Esophagus muscularis mucosa (tissue), 4 donors: ENCODE measurements at regions not wholly inside any gene's neighbourhood (a gene's known extent, or its start where the extent isn't known, plus 50 kb on each side); places are given as distances from the start of the nearest gene placed in this dataset.

Experiments
- DNase-seq: peaks from one replicate; pipeline ENCODE4 v3.0.0-alpha.2; 2017; ENCODE audit errors: extremely low spot score
- H3K27ac ChIP-seq, 4 donors: fragments of 200-600 bp; sonication (generic); replicated peaks in 1 of 4; 1 replicate in 3 of 4; 2 replicates in 1 of 4; pipeline ENCODE4 v1.5.1; 2016 to 2019; ENCODE audit warnings: mild to moderate bottlenecking in 1 of 4
- H3K27me3 ChIP-seq, 4 donors: fragments of 200-600 bp; sonication (generic); one replicate each; pipeline versions ENCODE4 v1.5.1 to v1.6.0; 2016 to 2019
- H3K36me3 ChIP-seq, 4 donors: fragments of 200-600 bp; sonication (generic); one replicate each; pipeline ENCODE4 v1.5.1; 2016 to 2019
- H3K4me1 ChIP-seq, 4 donors: fragments of 200-600 bp; sonication (generic); one replicate each; pipeline ENCODE4 v1.5.1; 2016 to 2019
- H3K4me3 ChIP-seq, 4 donors: fragments of 200-600 bp; sonication (generic); 1 replicate in 2 of 4; 2 replicates in 2 of 4; pipeline ENCODE4 v1.5.1; 2016 to 2019; ENCODE audit warnings: mild to moderate bottlenecking in 4 of 4, moderate library complexity in 1 of 4
- H3K9me3 ChIP-seq, 4 donors: fragments of 200-600 bp; sonication (generic); 1 replicate in 3 of 4; 2 replicates in 1 of 4; pipeline ENCODE4 v1.5.1; 2016 to 2019
- EP300 ChIP-seq: sonication (generic); formaldehyde crosslinking; IDR thresholded peaks from one replicate; pipeline ENCODE4 v1.6.1; 2017; ENCODE audit warnings: antibody characterized with exemption
- POLR2A ChIP-seq: fragments of 450-650 bp; IDR thresholded peaks from one replicate; pipeline ENCODE4 v1.6.1; 2017; ENCODE audit warnings: antibody characterized with exemption, moderate library complexity, mild to moderate bottlenecking, low read depth
- POLR2AphosphoS5 ChIP-seq, 2 donors: sonication (generic); formaldehyde crosslinking; IDR thresholded peaks; one replicate each; pipeline ENCODE4 v1.6.1; 2017; ENCODE audit warnings: antibody characterized with exemption in 2 of 2
- WGBS: methylation state at CpG from one replicate; pipeline ENCODE4 v1.1.5; 2018; 5-methylcytosine and 5-hydroxymethylcytosine counted together
- intact Hi-C: fragments of 100-400 bp; cut with DNase I; formaldehyde crosslinking; loops from one replicate; pipeline ENCODE4 v1.15.1; 2023
- TF ChIP-seq, protein P1 (sequence below), 3 experiments: fragments of 200-600 bp in 2 of 3; fragments of 450-650 bp in 1 of 3; sonication (generic) in 2 of 3; IDR thresholded peaks; one replicate each; pipeline ENCODE4 v1.5.1; 2017 to 2019; ENCODE audit warnings: antibody characterized with exemption in 3 of 3, mild to moderate bottlenecking in 2 of 3, moderate library complexity in 1 of 3

DNA sequence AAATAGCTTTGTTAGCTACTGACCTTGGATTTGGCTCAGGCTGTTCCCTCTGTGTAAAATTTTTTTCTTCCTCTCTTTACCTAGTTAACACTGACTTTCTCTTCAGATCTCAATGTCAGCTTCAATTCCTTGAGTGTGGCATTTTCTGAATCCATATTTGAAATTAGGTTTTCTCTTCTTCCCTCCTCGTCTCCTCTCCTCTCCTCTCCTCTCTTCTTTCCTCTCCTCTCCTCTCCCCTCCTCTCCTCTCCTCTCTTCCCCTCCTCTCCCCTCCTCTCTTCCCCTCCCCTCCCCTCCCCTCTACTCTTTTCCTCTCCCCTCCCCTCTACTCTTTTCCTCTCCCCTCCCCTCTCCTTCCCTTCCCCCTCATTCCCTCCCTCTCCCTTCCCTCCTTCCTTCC lies 453.3 kb downstream of the BMP2 start:
- 67% methylated on average over 1 of the region's 1 CpG for WGBS
- Histone ChIP-seq H3K27ac (no peak overlapping the region), H3K27me3 (no peaks in the 10 kb centered on the region), H3K36me3 (no peaks in the 10 kb centered on the region), H3K4me1 (no peaks in the 10 kb centered on the region), H3K4me3 (no peak overlapping the region), H3K9me3 (peaks cover 0 to 8% (median 2%) of the 10 kb centered on the region in 4 donors)
- intact Hi-C loops, result no loop called here
- TF ChIP-seq POLR2AphosphoS5 (IDR thresholded peaks at IDR 0.05) (no peak), EP300 (no peak), POLR2A (no peak)
- TF ChIP-seq, protein P1, sequence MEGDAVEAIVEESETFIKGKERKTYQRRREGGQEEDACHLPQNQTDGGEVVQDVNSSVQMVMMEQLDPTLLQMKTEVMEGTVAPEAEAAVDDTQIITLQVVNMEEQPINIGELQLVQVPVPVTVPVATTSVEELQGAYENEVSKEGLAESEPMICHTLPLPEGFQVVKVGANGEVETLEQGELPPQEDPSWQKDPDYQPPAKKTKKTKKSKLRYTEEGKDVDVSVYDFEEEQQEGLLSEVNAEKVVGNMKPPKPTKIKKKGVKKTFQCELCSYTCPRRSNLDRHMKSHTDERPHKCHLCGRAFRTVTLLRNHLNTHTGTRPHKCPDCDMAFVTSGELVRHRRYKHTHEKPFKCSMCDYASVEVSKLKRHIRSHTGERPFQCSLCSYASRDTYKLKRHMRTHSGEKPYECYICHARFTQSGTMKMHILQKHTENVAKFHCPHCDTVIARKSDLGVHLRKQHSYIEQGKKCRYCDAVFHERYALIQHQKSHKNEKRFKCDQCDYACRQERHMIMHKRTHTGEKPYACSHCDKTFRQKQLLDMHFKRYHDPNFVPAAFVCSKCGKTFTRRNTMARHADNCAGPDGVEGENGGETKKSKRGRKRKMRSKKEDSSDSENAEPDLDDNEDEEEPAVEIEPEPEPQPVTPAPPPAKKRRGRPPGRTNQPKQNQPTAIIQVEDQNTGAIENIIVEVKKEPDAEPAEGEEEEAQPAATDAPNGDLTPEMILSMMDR (IDR thresholded peaks at IDR 0.05), result no peak
- DNase-seq, result no peak

DNA sequence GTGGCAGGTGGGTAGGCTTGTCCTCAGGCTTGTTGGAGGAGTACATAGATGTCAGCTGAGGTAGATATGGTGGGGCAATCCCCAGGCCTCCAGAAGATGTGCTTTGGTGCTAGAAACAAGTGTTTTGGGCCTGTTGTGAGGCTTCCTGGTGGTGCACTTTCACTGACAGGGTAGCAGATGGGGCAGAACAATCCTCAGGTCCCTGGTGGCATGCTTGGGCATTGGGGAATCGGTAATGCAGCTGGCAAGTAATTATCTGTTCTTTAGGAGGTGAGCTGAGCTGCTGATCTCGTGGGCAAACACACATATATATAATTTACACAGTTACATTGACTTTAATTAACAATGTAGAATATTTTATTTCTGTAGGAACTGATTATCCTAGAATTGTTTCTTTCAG lies 458.7 kb downstream of the BMP2 start:
- Histone ChIP-seq H3K27me3 (no peaks in the 10 kb centered on the region), H3K4me3 (no peak overlapping the region), H3K27ac (no peak overlapping the region), H3K36me3 (no peaks in the 10 kb centered on the region), H3K4me1 (no peaks in the 10 kb centered on the region), H3K9me3 (peaks cover 0 to 9% (median 3%) of the 10 kb centered on the region in 4 donors)
- DNase-seq, result no peak
- intact Hi-C loops, result no loop called here
- WGBS, result 64% methylated on average over 2 of the region's 2 CpGs
- TF ChIP-seq POLR2A, result no peak
- TF ChIP-seq EP300, result no peak
- TF ChIP-seq, protein P1 (IDR thresholded peaks at IDR 0.05), result no peak
- TF ChIP-seq POLR2AphosphoS5 (IDR thresholded peaks at IDR 0.05), result no peak

DNA sequence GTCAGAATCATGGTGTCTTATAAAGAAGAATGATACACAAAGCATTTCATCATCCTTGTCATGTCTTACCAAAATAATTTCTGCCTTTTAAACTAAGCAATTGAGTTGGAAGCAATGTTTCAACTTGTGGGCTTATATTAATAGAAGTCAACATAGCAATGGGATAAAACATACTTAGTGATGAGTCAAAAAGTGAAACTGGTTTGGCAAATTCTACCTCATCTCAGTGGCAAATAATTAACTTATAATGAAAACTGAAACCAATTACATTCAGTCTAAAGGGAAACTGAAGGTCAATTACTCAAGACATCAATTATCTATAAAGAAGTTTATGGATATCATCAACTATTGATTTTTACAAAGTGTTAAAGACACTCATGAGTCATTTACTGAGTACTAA lies 463.8 kb downstream of the BMP2 start:
- Histone ChIP-seq H3K27me3 (no peaks in the 10 kb centered on the region), H3K27ac (no peak overlapping the region), H3K36me3 (no peaks in the 10 kb centered on the region), H3K4me3 (no peak overlapping the region), H3K9me3 (peaks cover 0 to 9% (median 6%) of the 10 kb centered on the region in 4 donors), H3K4me1 (no peaks in the 10 kb centered on the region)
- no peak for DNase-seq
- TF ChIP-seq EP300, result no peak
- TF ChIP-seq, protein P1 (IDR thresholded peaks at IDR 0.05), result no peak
- TF ChIP-seq POLR2AphosphoS5 (IDR thresholded peaks at IDR 0.05), result no peak
- TF ChIP-seq POLR2A, result no peak
- intact Hi-C loops, result no loop called here

DNA sequence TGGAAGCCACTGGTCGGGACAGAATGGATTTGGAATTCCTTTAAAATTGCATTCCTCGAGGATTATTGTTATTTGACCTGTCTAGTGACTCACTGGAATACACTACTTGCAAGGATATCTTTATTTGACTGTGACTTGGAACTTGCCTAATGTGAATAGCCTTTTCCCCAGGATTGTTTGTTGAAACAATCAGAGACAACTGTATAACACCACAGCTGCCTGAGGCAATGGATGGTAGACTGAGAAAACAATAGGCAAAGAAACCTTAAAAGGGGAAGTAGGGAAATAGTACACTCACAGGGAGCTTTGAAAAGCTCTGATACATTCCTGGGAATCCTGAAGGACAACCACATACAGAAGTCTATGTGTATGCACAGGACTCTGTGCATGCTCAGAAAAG lies 465.3 kb downstream of the BMP2 start:
- H3K27ac ChIP-seq, result no peak overlapping the region
- peaks cover 0 to 9% (median 6%) of the 10 kb centered on the region in 4 donors for H3K9me3 ChIP-seq
- no peak for DNase-seq
- intact Hi-C loops, result no loop called here
- H3K27me3 ChIP-seq, result no peaks in the 10 kb centered on the region
- no peaks in the 10 kb centered on the region for H3K36me3 ChIP-seq
- 69% methylated on average over 2 of the region's 2 CpGs for WGBS
- H3K4me3 ChIP-seq, result no peak overlapping the region
- no peaks in the 10 kb centered on the region for H3K4me1 ChIP-seq
- TF ChIP-seq POLR2A, result no peak
- TF ChIP-seq, protein P1 (IDR thresholded peaks at IDR 0.05), result no peak
- TF ChIP-seq EP300, result no peak
- TF ChIP-seq POLR2AphosphoS5 (IDR thresholded peaks at IDR 0.05), result no peak

DNA sequence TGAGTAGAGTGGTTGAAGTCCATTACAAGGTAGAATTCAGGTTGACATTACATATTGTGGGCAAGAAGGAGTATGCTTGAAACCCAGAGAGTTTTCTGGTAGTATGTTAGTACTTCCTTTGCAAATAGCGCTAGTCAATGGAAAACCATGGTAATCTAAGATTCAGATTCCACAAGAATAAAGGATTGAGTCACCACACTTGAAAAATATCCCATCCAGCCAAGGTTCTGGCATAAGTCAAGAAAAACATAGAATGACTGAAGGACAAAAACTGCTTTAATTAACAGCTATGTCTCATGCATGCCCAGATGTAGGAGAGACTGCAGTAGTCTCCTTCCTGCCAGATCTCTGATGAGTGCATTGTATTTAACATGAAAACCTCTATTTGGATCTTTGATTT lies 469.8 kb downstream of the BMP2 start:
- 75% methylated on average over 1 of the region's 1 CpG for WGBS
- no peaks in the 10 kb centered on the region for H3K27me3 ChIP-seq
- DNase-seq, result no peak
- intact Hi-C loops, result no loop called here
- no peak overlapping the region for H3K4me3 ChIP-seq
- no peak for TF ChIP-seq POLR2A
- TF ChIP-seq, protein P1 (IDR thresholded peaks at IDR 0.05), result no peak
- H3K36me3 ChIP-seq, result no peaks in the 10 kb centered on the region
- peaks cover 0 to 9% (median 6%) of the 10 kb centered on the region in 4 donors for H3K9me3 ChIP-seq
- no peaks in the 10 kb centered on the region for H3K4me1 ChIP-seq
- no peak overlapping the region for H3K27ac ChIP-seq
